Astrocyte of the cerebellum (primary cell): ENCODE measurements at regions not wholly inside any gene's neighbourhood (a gene's known extent, or its start where the extent isn't known, plus 50 kb on each side); places are given as distances from the start of the nearest gene placed in this dataset.
A peak's percentile ranks its signal among the peaks of the same experiment; 100 is the strongest.

Experiments
- DNase-seq: peaks from one replicate; pipeline ENCODE4 v3.0.0-alpha.2; 2011; ENCODE audit warnings: low read depth
- H3K4me3 ChIP-seq: 2 replicates; pipeline ENCODE4 v1.5.1; 2011; ENCODE audit warnings: mild to moderate bottlenecking, low read depth, low read length, moderate library complexity
- in situ Hi-C: cut with HindIII; loops from 2 replicates; pipeline ENCODE4 v1.10.0; 2017; ENCODE audit warnings: low sequenced_read_pairs
- TF ChIP-seq, protein P1 (sequence below): IDR thresholded peaks from 2 replicates; pipeline ENCODE4 v1.5.1; 2012; ENCODE audit warnings: low read length, low read depth, moderate library complexity, mild to moderate bottlenecking; ENCODE audit errors: missing control alignments

DNA sequence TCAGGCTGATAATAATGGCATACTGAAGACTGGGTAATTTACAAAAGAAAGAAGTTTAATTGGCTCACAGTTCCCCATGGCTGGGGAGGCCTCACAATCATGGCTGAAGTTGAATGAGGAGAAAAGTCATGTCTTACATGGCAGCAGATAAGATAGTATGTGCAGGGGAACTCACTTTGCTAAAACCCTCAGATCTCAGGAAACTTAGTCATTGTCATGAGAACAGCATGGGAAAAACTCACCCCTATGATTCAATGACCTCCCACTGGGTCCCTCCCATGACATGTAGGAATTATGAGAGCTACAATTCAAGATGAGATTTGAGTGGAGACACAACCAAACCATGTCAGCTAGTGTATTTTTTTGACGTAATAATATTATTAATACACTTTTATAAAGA is 149.8 kb upstream of the BOD1L1 start:
- in situ Hi-C loops, result no loop called here
- DNase-seq, result no peak
- TF ChIP-seq, protein P1, sequence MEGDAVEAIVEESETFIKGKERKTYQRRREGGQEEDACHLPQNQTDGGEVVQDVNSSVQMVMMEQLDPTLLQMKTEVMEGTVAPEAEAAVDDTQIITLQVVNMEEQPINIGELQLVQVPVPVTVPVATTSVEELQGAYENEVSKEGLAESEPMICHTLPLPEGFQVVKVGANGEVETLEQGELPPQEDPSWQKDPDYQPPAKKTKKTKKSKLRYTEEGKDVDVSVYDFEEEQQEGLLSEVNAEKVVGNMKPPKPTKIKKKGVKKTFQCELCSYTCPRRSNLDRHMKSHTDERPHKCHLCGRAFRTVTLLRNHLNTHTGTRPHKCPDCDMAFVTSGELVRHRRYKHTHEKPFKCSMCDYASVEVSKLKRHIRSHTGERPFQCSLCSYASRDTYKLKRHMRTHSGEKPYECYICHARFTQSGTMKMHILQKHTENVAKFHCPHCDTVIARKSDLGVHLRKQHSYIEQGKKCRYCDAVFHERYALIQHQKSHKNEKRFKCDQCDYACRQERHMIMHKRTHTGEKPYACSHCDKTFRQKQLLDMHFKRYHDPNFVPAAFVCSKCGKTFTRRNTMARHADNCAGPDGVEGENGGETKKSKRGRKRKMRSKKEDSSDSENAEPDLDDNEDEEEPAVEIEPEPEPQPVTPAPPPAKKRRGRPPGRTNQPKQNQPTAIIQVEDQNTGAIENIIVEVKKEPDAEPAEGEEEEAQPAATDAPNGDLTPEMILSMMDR, result no peak
- no peak overlapping the region for H3K4me3 ChIP-seq

DNA sequence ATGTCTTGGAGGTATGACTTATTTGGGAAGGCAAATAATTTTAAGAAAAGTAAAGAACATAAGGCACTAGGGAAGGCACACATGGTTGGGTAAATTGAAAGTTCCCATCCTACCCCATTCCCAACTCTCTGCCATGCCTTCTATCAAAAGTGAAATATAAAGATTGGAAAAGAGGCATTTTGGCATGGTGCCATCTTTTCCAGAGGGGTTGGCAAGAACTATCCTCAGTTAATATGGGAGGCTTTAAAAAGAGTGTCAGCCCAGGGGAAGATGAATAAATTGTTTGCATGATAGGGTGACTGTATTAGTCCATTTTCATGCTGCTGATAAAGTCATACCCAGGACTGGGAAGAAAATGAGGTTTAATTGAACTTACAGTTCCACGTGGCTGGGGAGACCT is 150.8 kb upstream of the BOD1L1 start:
- TF ChIP-seq, protein P1, result no peak
- DNase-seq, result no peak
- in situ Hi-C loops, result no loop called here
- no peak overlapping the region for H3K4me3 ChIP-seq

DNA sequence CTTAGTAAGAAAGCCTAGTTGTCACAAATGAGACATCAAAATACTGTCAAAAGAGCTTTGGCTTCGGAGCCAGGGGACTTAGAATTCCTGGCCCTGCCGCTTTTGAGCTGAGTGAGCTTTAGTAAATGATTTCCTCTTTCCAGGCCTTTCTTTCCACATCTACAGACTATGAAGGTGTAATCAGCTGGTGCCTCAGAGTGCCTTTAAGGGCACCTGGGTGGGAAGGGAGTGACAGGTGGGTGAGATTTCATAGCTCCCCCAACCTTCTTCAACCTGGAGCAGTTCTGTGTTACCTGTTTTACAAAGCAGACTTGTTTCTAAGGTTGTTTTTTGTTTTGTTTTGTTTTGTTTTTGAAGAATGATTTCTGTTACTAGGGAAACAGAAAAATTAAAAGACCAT is 154.7 kb upstream of the BOD1L1 start:
- DNase-seq, result no peak
- TF ChIP-seq, protein P1, result no peak
- H3K4me3 ChIP-seq, result no peak overlapping the region
- in situ Hi-C loops, result no loop called here

DNA sequence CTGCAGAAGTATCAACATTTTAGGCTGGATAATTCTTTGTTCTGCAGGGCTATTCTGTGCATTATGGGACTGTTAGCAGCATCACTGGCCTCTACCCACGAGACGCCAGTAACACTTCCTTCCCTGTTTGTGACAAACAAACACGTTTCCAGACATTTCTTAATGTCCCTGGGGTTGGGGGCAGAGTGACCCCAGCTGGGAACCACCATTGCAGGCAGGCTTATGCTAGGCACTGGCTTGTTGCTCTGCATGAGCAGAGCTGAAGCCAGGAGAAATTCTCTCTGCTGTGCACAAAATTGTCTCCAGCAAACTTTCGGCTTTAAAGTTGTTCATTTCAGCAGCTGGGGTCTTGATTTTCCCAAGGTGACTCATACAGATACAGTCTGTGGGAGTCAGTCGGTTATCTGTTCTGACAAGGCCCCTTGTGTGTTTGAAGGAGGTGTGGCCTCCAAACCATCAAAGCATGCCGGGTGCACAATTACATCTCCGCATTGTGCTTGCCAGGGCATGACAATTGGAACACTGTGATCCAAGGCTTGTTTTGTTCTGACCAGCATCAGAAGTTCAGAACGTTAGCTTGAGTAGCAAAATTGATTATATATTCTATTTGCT is 156.4 kb upstream of the BOD1L1 start:
- peak; percentile 1 for DNase-seq
- TF ChIP-seq, protein P1, result no peak
- no peak overlapping the region for H3K4me3 ChIP-seq
- in situ Hi-C loops, result no loop called here

DNA sequence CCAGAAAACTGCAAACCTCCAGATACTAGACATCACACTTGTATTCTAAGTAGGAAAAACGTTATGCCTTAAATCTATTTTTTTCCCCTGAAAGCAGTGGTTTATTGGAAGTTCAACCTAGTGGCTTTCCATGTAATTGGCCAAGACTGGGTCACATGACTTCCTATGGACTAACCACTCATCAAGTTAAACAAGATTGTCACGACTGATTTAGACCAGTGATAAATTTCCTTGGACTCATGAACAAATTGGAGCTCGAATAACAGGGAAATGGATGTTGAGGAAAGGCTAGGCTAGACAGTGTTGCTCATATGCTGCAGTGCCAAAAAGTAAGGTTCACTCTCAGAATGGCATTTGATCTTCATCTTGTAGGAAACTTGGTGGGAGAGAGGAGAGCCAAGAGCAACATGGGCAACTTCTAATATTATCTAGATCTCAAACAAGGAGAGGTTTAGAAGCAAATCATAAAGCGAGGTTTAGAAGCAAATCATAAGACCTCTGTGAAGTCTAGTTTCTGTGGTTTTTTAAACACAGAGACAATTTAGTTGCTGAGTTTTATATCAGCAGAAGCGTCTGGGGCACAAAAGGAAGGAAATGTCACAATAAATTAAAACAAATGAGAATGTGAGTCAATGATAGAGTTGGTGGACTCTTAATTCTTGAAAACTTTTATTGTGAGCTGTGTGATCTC is 165.6 kb upstream of the BOD1L1 start:
- no peak overlapping the region for H3K4me3 ChIP-seq
- in situ Hi-C loops, result no loop called here
- no peak for DNase-seq
- TF ChIP-seq, protein P1, result no peak

DNA sequence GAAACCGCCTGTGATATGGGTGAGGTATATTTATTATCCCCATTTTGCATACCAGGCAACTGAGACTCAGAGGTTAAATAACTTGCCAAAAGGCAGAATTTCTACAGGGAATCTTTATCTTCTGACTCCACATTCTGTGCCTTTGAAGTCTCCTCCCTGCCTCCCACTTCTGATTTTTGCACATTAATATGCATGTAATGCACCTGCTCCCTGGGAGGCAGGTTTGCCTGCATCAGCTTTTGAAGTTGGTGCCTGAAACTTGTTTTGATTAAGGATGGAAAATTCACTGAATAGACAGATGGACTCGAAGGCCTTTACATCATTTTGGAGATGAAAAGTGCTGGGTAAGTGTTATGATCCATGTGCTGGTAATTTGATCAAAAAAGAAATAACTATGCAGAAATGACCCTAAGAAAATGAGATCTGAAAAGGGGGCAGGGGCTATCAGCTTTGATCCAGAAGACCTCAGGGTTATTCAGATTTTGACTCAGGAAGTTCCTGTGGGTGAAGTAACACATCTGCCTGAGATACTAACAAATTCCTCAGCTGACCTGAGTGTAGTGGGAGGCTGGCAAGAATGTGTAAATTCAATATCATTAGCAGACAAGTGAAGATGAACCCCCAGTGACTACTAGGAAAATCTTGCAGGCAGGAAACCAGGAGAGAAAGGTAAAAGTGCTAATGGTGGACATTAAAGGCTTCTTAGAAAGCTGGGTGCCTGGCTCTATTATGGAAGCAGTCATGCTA is 167.5 kb upstream of the BOD1L1 start:
- DNase-seq, result no peak
- H3K4me3 ChIP-seq, result no peak overlapping the region
- in situ Hi-C loops, result no loop called here
- TF ChIP-seq, protein P1, result no peak
